Astrocyte (in vitro differentiated cells and primary cell): ENCODE measurements at regions not wholly inside any gene's neighbourhood (a gene's known extent, or its start where the extent isn't known, plus 50 kb on each side); places are given as distances from the start of the nearest gene placed in this dataset.

Experiments
- EZH2 ChIP-seq: IDR thresholded peaks from 2 replicates; pipeline ENCODE4 v1.6.1; 2012; ENCODE audit warnings: mild to moderate bottlenecking, low read length, inconsistent platforms; ENCODE audit not compliant: insufficient read depth
- TF ChIP-seq, protein P1 (sequence below): IDR thresholded peaks from 2 replicates; pipeline ENCODE4 v1.5.1; 2011; ENCODE audit warnings: low read depth, mild to moderate bottlenecking, inconsistent platforms, low read length, moderate library complexity; ENCODE audit not compliant: insufficient read depth

GRCh38 chr3:194824100-194824499 is 138.4 kb downstream of the FAM43A start:
- TF ChIP-seq, protein P1, sequence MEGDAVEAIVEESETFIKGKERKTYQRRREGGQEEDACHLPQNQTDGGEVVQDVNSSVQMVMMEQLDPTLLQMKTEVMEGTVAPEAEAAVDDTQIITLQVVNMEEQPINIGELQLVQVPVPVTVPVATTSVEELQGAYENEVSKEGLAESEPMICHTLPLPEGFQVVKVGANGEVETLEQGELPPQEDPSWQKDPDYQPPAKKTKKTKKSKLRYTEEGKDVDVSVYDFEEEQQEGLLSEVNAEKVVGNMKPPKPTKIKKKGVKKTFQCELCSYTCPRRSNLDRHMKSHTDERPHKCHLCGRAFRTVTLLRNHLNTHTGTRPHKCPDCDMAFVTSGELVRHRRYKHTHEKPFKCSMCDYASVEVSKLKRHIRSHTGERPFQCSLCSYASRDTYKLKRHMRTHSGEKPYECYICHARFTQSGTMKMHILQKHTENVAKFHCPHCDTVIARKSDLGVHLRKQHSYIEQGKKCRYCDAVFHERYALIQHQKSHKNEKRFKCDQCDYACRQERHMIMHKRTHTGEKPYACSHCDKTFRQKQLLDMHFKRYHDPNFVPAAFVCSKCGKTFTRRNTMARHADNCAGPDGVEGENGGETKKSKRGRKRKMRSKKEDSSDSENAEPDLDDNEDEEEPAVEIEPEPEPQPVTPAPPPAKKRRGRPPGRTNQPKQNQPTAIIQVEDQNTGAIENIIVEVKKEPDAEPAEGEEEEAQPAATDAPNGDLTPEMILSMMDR: no peak
- no peak for TF ChIP-seq EZH2
